OCI-LY3 (cell line): ENCODE measurements at regions not wholly inside any gene's neighbourhood (a gene's known extent, or its start where the extent isn't known, plus 50 kb on each side); places are given as distances from the start of the nearest gene placed in this dataset.

Experiments
- EZH2phosphoT487 ChIP-seq: fragments of 200-600 bp; shearing (Covaris generic); IDR thresholded peaks from 2 replicates; pipeline ENCODE4 v1.6.1; 2018; ENCODE audit warnings: antibody characterized with exemption, mixed run types, low read depth
- TF ChIP-seq, protein P1 (sequence below): fragments of 200-600, 300-600 bp; sonication (generic); IDR thresholded peaks from 2 replicates; pipeline ENCODE4 v1.5.1; 2014; ENCODE audit warnings: antibody characterized with exemption, low read length, low read depth

DNA sequence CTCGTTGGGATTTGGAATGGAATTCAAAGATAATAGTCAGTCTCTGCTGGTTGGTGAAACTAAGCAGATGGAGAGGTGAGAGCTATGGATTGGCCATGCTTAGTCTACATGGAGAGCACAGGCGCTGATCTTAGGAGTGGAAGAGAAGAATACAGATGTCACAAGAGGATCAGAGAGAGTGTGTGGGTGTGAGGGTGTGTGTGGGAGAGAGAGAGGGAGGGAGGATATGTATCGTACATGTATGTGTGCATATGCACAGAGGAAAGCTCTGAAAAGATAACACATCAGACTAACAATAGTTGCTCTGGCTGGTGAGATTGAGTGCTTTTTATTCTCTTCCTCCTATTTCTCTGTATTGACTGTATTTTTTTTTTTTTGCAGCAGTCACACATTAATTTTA lies 686.2 kb upstream of the TBX3 start:
- TF ChIP-seq, protein P1, sequence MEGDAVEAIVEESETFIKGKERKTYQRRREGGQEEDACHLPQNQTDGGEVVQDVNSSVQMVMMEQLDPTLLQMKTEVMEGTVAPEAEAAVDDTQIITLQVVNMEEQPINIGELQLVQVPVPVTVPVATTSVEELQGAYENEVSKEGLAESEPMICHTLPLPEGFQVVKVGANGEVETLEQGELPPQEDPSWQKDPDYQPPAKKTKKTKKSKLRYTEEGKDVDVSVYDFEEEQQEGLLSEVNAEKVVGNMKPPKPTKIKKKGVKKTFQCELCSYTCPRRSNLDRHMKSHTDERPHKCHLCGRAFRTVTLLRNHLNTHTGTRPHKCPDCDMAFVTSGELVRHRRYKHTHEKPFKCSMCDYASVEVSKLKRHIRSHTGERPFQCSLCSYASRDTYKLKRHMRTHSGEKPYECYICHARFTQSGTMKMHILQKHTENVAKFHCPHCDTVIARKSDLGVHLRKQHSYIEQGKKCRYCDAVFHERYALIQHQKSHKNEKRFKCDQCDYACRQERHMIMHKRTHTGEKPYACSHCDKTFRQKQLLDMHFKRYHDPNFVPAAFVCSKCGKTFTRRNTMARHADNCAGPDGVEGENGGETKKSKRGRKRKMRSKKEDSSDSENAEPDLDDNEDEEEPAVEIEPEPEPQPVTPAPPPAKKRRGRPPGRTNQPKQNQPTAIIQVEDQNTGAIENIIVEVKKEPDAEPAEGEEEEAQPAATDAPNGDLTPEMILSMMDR: no peak
- no peak for TF ChIP-seq EZH2phosphoT487
